CD4-positive, alpha-beta T cell treated with Interferon gamma for 1 hour (primary cell): ENCODE measurements at regions not wholly inside any gene's neighbourhood (a gene's known extent, or its start where the extent isn't known, plus 50 kb on each side); places are given as distances from the start of the nearest gene placed in this dataset.
"Not testable (repeated sequence)": the region's sequence is repeated elsewhere in the genome, so short reads cannot be mapped to it uniquely, and the experiment has no call there.

Source experiments
- DNase-seq: peaks from one replicate; pipeline ENCODE4 v3.0.0-alpha.2; 2020

- DNase-seq: not testable (repeated sequence)
These were observed 1093.1 kb upstream of the DEFB115 start for GRCh38 chr20:30164389-30164788.

- no peak for DNase-seq
These were observed 1089.9 kb upstream of the DEFB115 start for GRCh38 chr20:30167540-30167939.

GRCh38 chr20:30168025-30168799 lies 1089.3 kb upstream of the DEFB115 start:
- DNase-seq: peak; percentile 19

- DNase-seq: no peak
These were observed 1088.7 kb upstream of the DEFB115 start for GRCh38 chr20:30168800-30169138.

- no peak for DNase-seq
These were observed 1081.8 kb upstream of the DEFB115 start for GRCh38 chr20:30175681-30176080.

GRCh38 chr20:30183124-30183523 lies 1074.3 kb upstream of the DEFB115 start:
- DNase-seq: not testable (repeated sequence)

- DNase-seq: not testable (repeated sequence)
These were observed 1065.7 kb upstream of the DEFB115 start for GRCh38 chr20:30191785-30192184.

- DNase-seq: not testable (repeated sequence)
These were observed 1023.0 kb upstream of the DEFB115 start for GRCh38 chr20:30234477-30234876.

- not testable (repeated sequence) for DNase-seq
These were observed 982.4 kb upstream of the DEFB115 start for GRCh38 chr20:30275073-30275472.

- no peak for DNase-seq
These were observed 975.8 kb upstream of the DEFB115 start for GRCh38 chr20:30281584-30282197.

- peak; percentile 78 for DNase-seq
These were observed 973.8 kb upstream of the DEFB115 start for GRCh38 chr20:30283476-30284280.

- no peak for DNase-seq
These were observed 973.1 kb upstream of the DEFB115 start for GRCh38 chr20:30284281-30284905.

- no peak for DNase-seq
These were observed 971.8 kb upstream of the DEFB115 start for GRCh38 chr20:30285677-30286076.

GRCh38 chr20:30286157-30286556 lies 971.3 kb upstream of the DEFB115 start:
- no peak for DNase-seq

GRCh38 chr20:30287459-30287858 lies 970.0 kb upstream of the DEFB115 start:
- not testable (repeated sequence) for DNase-seq

GRCh38 chr20:30288346-30288745 lies 969.1 kb upstream of the DEFB115 start:
- DNase-seq: no peak

- not testable (repeated sequence) for DNase-seq
These were observed 968.4 kb upstream of the DEFB115 start for GRCh38 chr20:30289049-30289448.

- DNase-seq: not testable (repeated sequence)
These were observed 967.7 kb upstream of the DEFB115 start for GRCh38 chr20:30289711-30290141.

- peak; percentile 28 for DNase-seq
These were observed 967.0 kb upstream of the DEFB115 start for GRCh38 chr20:30290361-30291063.

GRCh38 chr20:30291064-30291379 lies 966.4 kb upstream of the DEFB115 start:
- not testable (repeated sequence) for DNase-seq

- DNase-seq: not testable (repeated sequence)
These were observed 965.8 kb upstream of the DEFB115 start for GRCh38 chr20:30291686-30292085.

- DNase-seq: not testable (repeated sequence)
These were observed 962.1 kb upstream of the DEFB115 start for GRCh38 chr20:30295396-30295795.

- DNase-seq: not testable (repeated sequence)
These were observed 961.5 kb upstream of the DEFB115 start for GRCh38 chr20:30295967-30296366.
